ENCODE measurements at regions not wholly inside any gene's neighbourhood (a gene's known extent, or its start where the extent isn't known, plus 50 kb on each side); places are given as distances from the start of the nearest gene placed in this dataset.

DNA sequence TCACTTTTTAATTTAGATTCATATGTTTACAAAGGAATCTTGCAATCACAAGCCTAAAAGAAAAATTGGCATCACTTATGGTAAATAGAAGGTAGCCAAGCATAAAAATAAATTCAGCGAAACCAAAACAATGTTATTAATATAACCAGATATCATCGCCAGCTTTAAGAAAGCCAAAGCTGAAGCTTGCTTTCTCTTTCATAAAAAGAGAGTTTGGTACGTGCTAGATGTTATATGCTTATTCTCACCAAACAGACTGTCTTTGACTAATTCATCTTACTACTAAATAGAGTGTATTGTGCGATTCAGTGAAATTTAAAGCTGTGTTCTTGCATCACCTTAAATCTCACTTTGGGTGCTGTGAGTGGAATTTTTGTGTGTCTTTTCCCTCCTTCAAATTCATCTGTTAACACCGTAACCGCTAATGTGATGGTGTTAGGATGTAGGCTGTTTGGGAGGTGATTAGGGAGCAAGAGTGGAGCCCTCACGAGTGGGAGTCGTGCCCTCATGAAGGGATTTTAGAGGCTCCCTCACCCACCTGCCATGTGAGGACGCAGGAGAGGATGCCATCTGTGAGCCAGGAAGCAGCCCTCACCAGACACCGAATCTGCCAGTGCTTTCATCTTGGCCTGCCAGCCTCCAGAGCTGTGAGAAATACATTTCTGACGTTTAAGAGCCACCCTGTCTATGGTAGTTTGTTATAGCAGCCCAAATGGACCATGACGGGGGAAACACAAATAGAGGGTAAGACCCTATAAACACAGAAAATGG lies 134.1 kb upstream of the TMEM45B start:
- DNase-seq (ENCODE audit: low read depth, low spot score): no peak
- POLR2A ChIA-PET: no interaction called here
- H3K4me3 ChIP-seq (ENCODE audit: low read depth, low read length): no peak overlapping the region
- TF ChIP-seq, protein P1, sequence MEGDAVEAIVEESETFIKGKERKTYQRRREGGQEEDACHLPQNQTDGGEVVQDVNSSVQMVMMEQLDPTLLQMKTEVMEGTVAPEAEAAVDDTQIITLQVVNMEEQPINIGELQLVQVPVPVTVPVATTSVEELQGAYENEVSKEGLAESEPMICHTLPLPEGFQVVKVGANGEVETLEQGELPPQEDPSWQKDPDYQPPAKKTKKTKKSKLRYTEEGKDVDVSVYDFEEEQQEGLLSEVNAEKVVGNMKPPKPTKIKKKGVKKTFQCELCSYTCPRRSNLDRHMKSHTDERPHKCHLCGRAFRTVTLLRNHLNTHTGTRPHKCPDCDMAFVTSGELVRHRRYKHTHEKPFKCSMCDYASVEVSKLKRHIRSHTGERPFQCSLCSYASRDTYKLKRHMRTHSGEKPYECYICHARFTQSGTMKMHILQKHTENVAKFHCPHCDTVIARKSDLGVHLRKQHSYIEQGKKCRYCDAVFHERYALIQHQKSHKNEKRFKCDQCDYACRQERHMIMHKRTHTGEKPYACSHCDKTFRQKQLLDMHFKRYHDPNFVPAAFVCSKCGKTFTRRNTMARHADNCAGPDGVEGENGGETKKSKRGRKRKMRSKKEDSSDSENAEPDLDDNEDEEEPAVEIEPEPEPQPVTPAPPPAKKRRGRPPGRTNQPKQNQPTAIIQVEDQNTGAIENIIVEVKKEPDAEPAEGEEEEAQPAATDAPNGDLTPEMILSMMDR (IDR thresholded peaks at IDR 0.05; ENCODE audit: insufficient read depth, low read length, missing control alignments): no peak
- CTCF ChIA-PET: interaction anchor here (2.1 kb wide), 1 partner anchor 10 kb away, joined by 7 read pairs; no protein-coding TSS in a partner anchor

DNA sequence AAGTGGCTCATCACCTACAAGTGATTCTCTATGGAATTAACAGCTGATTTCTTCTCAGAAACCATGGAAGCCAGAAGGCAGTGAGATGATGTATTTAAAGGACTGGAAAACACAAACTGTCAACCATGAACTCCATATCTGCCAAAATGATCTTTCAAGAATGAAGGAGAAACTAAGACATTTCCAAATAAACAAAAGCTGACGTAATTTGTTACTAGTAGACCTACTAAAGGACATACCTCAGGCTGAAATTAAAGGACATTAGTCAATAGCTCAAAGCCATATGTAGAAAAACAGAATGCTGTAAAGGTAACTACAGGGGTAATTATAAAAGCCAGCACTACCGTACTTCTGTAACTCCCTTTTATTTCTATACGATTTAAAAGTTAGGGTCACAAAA lies 129.4 kb upstream of the TMEM45B start:
- POLR2A ChIA-PET: no interaction called here
- CTCF ChIA-PET: interaction anchor here (1.3 kb wide), 1 partner anchor 9 kb away, joined by 3 read pairs; no protein-coding TSS in a partner anchor
- no peak overlapping the region for H3K4me3 ChIP-seq (ENCODE audit: low read depth, low read length)
- TF ChIP-seq, protein P1 (IDR thresholded peaks at IDR 0.05; ENCODE audit: insufficient read depth, low read length, missing control alignments): no peak
- no peak for DNase-seq (ENCODE audit: low read depth, low spot score)

DNA sequence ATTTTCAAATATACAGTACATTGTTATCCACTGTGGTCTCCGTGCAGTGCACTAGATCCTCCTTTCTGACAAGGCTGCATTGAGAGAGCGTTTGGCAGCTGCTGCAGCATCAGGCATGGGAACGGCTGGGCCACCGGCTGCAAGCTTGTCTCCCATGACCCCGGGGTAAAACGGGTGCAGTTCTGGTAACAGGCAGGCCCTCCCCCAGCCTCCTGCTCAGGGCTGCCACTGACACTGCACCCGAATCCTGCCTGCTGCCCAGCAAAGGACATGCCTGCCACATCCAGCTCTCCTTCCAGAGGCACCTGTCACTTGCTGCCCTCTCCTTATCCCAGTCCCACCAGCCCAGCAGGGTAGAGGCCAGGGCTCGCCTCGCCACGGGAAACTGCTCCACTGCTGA lies 124.5 kb upstream of the TMEM45B start:
- POLR2A ChIA-PET: no interaction called here
- no peak for DNase-seq (ENCODE audit: low read depth, low spot score)
- CTCF ChIA-PET: interaction anchor here (0.9 to 2.7 kb wide), 3 partner anchors 11 to 327 kb away, joined by 3 to 7 read pairs (median 5); no protein-coding TSS in a partner anchor
- TF ChIP-seq, protein P1 (IDR thresholded peaks at IDR 0.05; ENCODE audit: insufficient read depth, low read length, missing control alignments): no peak
- H3K4me3 ChIP-seq (ENCODE audit: low read depth, low read length): no peak overlapping the region

DNA sequence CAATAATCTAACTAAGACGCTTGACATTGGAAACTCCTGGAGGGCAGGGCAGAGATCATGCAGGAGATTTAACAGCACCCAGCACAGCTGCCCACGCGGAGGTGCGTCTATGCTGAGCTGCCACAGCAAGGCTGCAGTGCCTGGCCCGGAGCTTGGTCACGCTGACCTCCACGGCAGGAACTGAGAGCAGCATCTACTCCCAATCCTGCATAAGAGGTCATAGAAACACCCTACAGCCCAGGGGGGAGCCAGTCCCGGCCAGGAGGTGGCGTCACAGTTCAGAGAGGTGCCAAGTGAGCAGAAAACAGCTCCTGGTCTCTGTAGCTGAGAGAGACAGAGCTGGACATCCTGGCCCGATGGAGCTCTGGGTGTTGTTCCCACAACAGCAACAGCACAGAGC lies 121.1 kb upstream of the TMEM45B start:
- CTCF ChIA-PET: interaction anchor here (1.2 to 3.1 kb wide), 6 partner anchors 8 to 330 kb away, joined by 3 to 23 read pairs (median 3); partner anchors contain the start of gene BARX2
- no peak for DNase-seq (ENCODE audit: low read depth, low spot score)
- POLR2A ChIA-PET: no interaction called here

DNA sequence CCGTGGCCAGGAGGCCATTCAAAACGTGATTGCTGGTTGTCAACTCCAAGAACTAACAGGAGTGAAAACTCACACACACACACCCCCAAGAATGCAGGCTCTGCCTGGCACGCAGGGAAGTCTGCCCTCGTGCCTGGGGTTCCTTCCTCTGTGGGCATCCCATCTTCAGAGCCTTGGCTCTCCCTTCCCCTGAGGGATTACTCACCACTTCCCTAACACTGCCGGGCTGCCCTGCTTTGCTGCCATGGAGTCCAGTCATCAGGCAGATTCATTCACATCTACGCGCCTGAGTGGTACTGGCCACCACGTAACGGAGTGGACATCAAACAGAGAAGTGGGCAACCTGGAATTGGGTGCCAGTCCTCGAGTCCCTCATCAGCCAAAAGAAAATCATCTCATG lies 120.7 kb upstream of the TMEM45B start:
- TF ChIP-seq, protein P1 (IDR thresholded peaks at IDR 0.05; ENCODE audit: insufficient read depth, low read length, missing control alignments): no peak
- CTCF ChIA-PET: interaction anchor here (0.8 to 3.1 kb wide), 8 partner anchors 9 to 331 kb away, joined by 3 to 23 read pairs (median 4); partner anchors contain the start of gene BARX2
- POLR2A ChIA-PET: no interaction called here

More for the DNA sequence above, 121.1 kb upstream of the TMEM45B start:
- TF ChIP-seq, protein P1 (IDR thresholded peaks at IDR 0.05; ENCODE audit: insufficient read depth, low read length, missing control alignments): no peak
- no peak overlapping the region for H3K4me3 ChIP-seq (ENCODE audit: low read depth, low read length)

DNA sequence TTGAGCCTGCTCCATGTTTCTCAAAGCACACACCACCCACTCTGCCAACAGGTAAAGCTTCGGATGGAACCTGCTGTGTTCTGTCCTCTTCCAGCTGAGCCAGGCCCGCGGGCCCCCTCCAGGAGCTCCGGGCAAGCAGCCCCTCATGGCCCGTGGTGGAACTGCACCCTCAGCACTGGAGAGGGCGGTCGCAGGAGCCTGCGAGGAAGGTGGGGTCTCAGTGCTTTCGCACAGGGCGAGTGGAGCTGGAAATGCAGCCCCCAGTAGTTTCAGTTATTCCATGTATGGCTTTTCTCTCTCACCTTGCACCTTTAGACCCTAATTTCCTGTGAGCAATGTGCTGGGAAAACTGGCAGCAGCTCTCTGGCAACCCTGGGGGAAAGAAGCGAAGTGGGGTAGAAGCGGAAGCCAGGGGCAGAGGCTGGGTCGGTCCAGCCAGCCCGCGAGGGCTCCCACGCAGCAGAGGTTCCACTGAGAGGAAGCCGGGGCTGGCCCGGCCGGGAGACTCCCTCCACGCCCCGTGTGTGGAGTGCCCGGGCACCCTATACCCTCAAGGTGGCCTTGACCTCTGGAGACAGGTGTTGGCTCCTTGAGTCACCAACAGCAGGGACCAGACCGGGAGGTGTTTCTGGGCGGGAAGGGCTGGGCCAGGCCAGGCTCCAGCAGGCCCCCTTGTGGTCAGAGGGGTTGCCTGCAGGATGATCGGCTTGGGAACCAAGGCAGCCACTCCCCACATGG lies 119.9 kb upstream of the TMEM45B start:
- peak overlapping the region; percentile 2 for H3K4me3 ChIP-seq (ENCODE audit: low read depth, low read length)
- ChIA-PET CTCF (interaction anchor here (0.8 to 3.1 kb wide), 10 partner anchors 10 to 350 kb away, joined by 3 to 23 read pairs (median 4); partner anchors contain the start of gene BARX2), POLR2A (no interaction called here)
- DNase-seq (ENCODE audit: low read depth, low spot score): no peak
- TF ChIP-seq, protein P1 (IDR thresholded peaks at IDR 0.05; ENCODE audit: insufficient read depth, low read length, missing control alignments): peak; percentile 78

More for the DNA sequence above, 120.7 kb upstream of the TMEM45B start:
- no peak overlapping the region for H3K4me3 ChIP-seq (ENCODE audit: low read depth, low read length)
- DNase-seq (ENCODE audit: low read depth, low spot score): no peak
